DMS153 (cell line): ENCODE measurements at regions not wholly inside any gene's neighbourhood (a gene's known extent, or its start where the extent isn't known, plus 50 kb on each side); places are given as distances from the start of the nearest gene placed in this dataset.

Experiments used
- DNase-seq: peaks from one replicate; lab custom pipeline; 2025; lab: John Stamatoyannopoulos, UW

DNA sequence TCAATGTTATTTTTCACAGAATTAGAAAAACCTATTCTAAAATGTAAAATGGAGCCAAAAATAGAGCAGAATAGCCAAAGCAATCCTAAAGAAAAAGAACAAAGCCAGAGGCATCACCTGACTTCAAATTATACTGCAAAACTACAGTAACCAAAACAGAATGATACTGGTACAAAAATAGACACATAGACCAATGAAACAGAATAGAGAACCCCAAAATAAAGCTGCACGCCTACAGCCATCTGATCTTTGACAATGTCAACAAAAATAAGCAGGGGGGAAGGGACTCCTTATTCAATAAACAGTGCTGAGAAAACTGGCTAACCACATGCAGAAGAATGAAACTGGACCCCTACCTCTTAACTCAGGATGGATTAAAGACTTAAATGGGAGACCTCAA lies 65.8 kb upstream of the PDE4D start:
- DNase-seq, result no peak

GRCh38 chr5:59956130-59956783 lies 62.7 kb upstream of the PDE4D start:
- no peak for DNase-seq

DNA sequence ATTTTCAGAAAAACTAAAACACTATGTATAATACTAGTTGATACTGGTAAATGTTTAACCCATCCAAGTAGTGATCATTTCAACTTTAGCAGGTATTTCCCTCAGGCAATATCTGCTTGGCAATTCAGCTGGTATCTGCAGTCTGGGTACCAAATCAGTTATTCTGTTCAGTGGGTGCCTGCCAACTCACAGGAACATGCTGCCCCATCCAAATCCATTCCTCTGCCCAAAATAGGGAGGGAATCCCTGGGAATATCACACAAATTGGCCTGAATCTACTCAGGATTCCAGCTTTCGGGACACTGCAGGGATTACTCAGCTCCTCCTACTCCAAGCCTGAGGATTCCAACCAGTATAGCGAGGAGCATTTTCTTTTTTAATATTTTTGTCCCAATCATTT lies 61.7 kb upstream of the PDE4D start:
- no peak for DNase-seq

- DNase-seq, result peak; percentile 1
Observed at GRCh38 chr5:59943452-59944113, 50.1 kb upstream of the PDE4D start.
